Caki2 (cell line): ENCODE measurements at regions not wholly inside any gene's neighbourhood (a gene's known extent, or its start where the extent isn't known, plus 50 kb on each side); places are given as distances from the start of the nearest gene placed in this dataset.
"Not testable (repeated sequence)": the region's sequence is repeated elsewhere in the genome, so short reads cannot be mapped to it uniquely, and the experiment has no call there.

Source experiments
- DNase-seq: peaks from one replicate; pipeline ENCODE4 v3.0.0-alpha.2; 2015; ENCODE audit warnings: low read depth
- in situ Hi-C: cut with HindIII; loops from 2 replicates; pipeline ENCODE4 v1.10.0; 2016; ENCODE audit warnings: low sequenced_read_pairs, low pct_unique_long_range_greater_than_20kb, mixed read lengths

DNA sequence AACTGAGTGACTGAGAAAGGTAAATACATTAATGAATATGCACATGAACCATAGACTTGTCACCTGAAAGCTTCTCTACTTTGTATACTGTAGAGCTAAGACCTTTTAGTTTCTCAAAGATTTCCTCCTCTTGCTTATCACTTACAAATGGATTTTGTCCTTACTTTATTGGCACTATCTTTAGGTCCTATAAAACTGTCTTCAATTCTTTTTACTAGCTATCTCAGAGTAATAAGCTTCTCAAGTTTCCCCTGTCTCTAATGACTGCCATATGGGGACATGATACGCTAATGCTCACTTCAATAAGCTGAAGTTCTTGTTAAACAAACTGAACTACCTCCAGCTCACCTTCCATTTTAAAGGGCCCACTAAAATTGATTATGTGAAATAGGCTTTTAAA is 468.2 kb upstream of the CCDC196 start:
- no peak for DNase-seq
- in situ Hi-C loops: no loop called here

DNA sequence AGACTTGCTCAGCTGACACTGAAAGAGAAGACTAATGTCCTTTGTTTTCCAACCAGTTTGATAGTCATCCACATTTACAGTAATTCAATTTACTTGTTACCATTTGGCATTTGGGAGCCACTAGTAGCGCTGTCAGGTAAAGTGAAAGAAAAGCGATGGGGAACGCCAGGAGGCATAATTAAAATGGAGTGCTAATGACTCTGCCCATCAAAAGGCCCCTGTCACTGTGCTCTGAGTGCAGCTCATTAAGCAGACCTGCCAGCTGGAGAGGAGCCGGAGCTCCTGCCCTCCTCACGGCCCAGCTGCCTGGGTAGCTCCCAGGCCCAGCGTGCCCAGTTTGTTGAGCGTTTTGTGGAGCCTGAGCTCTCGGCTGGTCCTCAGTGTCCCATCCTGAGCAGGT is 463.6 kb upstream of the CCDC196 start:
- in situ Hi-C loops: no loop called here
- no peak for DNase-seq

DNA sequence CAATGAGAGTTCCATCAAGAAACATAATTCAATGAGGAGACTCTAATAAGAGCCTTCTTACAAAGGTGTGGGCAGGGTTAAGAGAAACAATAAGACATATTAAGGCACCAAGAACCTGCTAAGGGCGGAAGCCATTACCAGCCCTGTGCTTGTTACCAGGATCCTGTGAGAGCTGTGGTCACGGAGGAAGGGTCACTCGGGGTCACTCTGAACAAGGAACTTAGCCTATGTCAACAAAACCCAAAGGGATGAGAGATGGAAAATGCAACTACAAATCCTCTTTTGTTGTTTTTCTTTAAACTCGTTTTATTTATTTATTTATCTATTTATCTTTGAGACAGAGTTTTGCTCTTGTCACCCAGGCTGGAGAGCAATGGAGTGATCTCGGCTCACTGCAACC is 460.4 kb upstream of the CCDC196 start:
- DNase-seq: no peak
- in situ Hi-C loops: no loop called here

DNA sequence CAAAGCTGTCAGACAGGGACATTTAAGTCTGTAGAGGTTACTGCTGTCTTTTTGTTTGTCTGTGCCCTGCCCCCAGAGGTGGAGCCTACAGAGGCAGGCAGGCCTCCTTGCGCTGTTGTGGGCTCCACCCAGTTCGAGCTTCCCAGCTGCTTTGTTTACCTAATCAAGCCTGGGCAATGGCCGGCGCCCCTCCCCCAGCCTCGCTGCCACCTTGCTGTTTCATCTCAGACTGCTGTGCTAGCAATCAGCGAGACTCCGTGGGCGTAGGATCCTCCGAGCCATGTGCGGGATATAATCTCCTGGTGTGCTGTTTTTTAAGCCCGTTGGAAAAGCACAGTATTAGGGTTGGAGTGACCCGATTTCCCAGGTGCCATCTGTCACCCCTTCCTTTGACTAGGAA is 454.2 kb upstream of the CCDC196 start:
- DNase-seq, in situ Hi-C loops: not testable (repeated sequence)

DNA sequence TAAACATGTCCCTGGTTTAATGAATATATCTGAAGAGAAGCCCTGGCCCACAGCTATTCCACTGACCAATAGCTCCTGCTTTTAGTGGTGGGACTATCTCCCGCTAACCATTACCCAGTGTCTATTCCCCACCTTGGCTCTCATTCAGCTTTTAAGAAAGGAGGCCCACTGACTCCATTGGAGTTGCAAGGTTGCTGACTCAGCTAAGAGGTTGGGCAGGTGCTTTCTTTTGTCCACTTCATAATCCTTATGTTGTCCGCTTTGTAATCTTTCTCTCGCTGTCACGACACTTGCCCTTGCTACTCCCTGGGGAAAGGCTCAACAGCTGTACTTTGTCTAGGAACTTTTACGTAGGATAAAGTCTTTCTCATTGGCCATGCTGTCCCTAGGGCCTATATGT is 453.4 kb upstream of the CCDC196 start:
- in situ Hi-C loops: no loop called here
- no peak for DNase-seq

DNA sequence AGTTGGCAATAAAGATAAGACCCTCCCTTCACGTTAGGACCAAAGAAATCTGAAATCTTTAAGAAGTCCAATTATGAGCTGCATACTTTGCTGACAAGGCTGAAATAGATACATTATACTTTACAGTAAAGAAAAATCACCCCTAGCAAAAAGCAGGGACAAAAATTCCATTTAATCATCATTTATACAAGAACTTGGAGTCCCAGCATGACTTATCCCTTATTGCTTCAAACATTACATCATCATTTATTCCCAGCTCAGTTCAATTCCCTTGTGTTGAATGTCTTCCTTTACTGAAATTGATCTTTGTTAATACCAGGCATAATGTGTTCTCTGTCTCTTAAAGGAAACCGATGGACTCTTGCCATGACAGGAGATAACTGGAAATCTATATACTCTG is 449.6 kb upstream of the CCDC196 start:
- DNase-seq: no peak
- in situ Hi-C loops: no loop called here

DNA sequence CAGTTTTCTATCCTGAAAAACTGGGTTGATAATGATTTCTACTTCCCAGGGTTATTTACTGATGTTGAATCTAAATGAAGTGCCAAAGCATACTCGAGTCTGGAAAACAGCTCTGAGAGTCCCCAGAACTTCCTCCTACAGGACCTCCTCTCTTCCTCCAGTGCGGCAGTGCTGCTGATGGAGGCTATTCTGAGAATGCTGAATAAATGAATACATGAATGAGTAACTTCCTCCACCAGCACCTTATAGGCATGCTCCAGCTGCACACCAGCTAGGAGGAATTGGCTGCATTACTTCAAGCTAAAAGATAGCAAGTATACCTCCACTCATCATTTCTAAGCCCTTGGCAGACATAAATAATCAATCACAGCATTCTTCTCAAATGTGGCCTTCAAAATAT is 448.8 kb upstream of the CCDC196 start:
- DNase-seq: no peak
- in situ Hi-C loops: no loop called here

DNA sequence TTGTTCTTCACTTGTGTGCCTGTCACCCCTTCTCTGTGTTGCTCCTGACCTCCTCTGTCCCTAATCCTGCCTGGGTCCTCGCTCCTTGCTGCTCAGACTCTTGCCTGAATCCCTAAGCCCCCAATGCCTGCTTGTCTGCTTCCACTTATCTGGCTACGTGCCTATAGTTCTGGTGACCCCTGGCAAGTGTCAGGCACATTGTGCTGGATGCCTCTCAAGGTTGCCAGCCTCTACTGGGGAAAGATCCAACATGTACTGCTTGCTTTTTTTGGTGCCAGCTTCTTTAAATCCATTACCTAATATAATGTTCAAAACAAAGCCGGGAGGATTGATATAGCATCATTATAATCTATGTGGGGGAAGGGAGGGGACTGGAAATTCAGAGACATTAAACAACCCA is 448.0 kb upstream of the CCDC196 start:
- no peak for DNase-seq
- in situ Hi-C loops: no loop called here

DNA sequence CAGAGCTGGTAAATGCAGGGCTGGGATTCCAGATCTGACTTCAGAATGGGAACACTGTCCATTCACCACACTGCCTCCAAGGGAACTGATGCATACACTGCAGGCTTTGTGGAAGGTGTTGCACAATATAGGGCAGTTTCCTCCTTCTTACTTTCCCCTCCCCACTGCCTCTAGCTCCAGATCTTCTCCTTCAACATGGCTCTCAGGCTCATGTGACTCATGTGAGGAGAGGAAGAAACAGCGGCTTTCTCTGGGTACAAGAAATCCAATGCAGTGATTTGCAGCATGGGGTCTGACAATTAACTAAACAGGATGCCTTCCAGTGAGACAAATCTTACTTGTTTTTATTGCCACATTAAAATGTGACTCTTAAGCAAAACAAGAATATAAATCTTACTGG is 447.6 kb upstream of the CCDC196 start:
- in situ Hi-C loops: no loop called here

DNA sequence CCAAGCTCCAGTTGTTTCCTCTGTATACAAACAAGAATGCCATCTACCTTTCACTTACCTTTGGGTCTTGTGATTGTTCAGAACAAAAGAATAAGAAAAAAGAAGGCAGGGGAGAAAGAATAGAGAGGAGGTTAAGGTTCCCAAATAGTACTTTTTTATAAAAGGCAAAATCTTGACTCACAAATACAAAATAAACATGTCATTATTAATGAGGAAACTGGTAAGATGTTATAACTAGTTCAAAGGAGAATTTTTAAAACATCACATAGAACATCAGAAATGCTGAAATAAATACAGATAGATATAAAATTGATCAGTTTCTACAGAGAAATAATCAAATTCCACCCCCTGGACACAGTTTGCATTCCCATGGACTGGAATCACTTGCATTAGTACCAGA is 446.7 kb upstream of the CCDC196 start:
- in situ Hi-C loops: no loop called here

More for the DNA sequence above, 447.6 kb upstream of the CCDC196 start:
- DNase-seq: no peak

DNA sequence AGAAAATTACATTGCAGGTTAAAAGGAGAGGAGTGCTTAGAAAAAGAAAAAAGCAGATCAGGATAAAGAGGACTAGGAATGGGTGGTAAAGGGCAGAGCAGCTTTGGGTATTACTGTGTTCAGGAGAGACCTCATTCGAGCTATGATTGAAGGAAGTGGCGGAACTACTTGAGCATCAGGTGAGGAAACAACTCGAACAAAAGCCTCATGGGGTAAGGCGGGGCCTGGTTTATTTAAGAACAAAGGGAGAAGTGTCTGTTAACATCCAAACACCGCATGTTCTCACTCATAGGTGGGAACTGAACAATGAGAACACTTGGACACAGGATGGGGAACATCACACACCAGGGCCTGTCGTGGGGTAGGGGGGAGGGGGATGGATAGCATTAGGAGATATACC is 444.6 kb upstream of the CCDC196 start:
- DNase-seq: no peak
- in situ Hi-C loops: no loop called here

More for the DNA sequence above, 446.7 kb upstream of the CCDC196 start:
- no peak for DNase-seq

DNA sequence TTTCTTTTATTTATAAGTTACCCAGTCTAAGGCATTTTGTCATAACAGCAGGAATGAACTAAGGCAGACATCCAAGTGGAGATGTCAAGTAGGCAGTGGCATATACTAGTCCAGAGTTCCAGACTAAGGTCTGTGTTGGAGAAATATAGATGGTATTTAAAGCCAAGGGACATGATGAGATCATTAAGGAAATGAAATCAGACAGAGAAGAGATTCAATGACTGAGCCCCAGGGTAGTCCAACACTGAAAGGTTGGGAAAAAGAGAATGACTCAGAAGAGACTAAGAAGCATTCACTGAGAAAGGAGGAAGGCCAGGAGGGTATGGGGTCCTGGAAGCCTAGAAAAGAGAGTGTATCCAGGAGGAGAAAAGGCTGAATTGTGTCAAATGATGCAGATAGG is 442.2 kb upstream of the CCDC196 start:
- DNase-seq: no peak
- in situ Hi-C loops: no loop called here

DNA sequence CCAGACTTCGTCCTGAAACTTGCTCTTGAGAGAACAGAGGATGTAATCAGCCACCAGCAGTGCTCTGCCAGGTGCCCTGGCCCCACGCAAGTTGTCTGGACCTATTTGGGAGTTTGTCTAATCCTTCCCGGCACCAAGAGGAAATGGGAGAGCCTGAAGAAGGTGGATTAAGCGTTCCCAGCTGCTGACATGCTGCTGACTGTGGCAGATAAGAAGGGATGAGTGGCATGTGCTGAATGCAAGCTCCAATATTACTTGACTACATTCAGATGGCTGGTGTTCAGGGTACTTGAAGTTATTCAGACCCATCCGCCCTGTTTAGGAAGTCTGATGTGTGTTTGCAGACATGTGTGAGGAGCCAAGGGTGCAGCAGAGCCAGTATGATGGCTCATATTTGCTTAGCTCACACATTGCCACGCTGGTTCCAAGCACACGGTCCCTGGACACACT is 440.6 kb upstream of the CCDC196 start:
- in situ Hi-C loops: no loop called here
- DNase-seq: no peak

DNA sequence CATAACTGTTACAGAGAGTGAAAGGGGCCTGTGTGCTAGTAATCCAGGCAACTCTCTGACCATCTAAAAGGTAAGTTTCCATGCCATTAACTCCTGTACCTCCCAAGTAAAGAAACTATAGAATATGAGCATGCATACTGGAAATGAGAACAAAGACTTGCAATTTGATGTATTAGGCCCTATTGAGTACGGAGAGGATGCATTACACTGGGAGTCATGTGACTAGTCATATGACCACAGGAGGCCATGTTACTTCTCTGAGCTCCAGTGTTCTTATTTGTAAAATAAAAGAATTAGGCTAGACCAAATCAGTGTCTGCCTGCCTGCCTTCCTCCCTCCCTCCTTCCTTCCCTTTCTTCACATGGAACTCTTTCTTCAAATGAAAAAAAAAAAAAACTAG is 440.1 kb upstream of the CCDC196 start:
- in situ Hi-C loops: no loop called here
- DNase-seq: no peak

DNA sequence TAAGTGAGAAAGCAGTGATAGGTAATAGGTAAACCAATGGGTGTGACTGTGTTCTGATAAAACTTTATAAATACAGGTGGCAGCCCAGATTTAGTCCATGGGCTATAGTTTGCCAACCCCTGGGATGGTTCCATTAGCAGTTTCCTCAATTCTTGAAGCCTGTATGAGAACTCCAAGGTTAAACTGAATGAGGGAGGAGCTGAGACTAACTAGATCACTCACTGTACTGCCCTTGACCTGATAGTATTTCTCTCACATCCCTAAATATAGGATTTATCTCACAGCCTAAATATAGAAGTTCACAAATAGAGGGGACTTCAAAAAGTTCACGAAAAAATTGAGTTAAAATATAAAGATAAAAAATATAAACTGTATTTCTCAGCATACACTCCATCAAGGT is 439.6 kb upstream of the CCDC196 start:
- no peak for DNase-seq
- in situ Hi-C loops: no loop called here

DNA sequence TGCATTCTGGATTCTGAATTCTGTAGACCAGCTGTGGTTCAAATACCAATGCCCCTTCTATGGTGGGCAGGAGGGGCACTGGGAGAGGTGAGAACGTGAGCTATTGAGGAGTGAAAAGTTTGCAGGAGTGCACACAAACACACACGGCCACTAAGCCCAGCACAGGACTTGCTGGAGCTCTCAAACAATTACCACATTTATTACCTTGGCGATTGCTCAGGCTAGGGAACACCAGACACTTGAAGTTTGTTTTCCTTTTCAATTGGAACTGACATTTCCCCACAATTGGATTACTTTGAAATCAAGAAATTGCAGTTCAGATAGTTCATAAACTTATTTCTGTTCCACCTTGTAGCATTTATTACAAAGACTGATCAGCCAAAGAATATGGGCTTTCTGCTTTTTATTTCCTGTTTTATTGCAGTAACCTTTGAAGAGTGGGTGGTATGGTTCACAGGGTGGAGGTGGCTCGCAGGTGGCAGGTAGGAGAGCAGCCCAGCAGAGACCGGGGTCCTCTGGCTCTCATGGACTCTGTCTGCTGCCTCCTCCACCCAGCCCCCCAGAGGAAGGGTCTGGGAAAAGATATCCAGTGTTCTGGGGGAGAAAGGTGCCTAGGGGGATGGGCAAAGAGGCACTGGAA is 429.8 kb upstream of the CCDC196 start:
- DNase-seq: no peak
- in situ Hi-C loops: no loop called here

DNA sequence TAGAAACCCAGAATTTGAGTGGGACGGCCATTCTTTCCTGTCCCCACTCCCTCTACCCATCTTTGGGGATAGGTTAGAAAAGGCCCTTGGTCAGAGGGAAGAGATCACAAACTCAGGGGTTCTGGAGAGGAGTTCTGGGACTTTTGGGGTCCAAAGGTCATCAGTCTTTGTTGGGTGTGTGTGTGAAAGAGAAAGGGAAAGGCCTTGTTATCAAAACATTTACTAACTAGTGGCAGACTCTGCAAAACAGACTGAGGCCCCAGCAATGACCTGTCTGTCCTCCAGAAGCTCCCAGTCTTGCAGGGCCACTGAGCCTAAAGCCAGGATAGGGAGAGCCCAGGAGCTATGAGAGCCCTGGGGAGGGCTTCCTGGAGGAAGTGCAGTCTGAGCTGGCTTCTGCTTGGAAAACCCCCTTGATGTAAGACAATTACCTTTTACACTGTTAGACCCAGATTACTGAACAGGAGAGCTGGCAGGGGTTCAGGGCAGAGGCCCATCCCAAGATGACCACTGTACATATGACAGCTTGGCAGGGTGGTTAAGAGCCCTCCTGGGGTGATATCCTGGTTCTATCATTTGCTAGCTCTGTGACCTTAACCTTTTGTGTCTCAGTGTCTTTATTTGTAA is 429.1 kb upstream of the CCDC196 start:
- no peak for DNase-seq
- in situ Hi-C loops: no loop called here

DNA sequence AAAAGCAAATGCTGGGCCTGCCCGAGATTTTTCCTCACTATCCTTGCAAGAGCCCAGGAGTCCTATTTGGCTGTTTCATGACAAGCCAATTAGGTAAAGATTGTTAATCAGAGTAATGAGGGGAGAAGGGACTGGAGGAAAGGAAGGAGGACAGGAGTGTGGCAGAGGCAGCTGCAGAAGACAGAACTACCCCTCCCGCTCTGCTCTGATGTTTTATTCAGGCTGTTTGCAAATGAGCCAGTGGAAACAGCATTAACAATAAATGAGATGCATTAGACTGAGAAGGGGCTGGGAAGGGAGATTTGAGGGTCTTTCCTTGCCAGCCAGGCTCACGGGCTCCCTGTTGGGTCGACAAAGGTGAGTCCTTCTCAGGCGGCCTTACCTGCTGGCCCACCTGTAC is 421.0 kb upstream of the CCDC196 start:
- in situ Hi-C loops: no loop called here
- DNase-seq: no peak

DNA sequence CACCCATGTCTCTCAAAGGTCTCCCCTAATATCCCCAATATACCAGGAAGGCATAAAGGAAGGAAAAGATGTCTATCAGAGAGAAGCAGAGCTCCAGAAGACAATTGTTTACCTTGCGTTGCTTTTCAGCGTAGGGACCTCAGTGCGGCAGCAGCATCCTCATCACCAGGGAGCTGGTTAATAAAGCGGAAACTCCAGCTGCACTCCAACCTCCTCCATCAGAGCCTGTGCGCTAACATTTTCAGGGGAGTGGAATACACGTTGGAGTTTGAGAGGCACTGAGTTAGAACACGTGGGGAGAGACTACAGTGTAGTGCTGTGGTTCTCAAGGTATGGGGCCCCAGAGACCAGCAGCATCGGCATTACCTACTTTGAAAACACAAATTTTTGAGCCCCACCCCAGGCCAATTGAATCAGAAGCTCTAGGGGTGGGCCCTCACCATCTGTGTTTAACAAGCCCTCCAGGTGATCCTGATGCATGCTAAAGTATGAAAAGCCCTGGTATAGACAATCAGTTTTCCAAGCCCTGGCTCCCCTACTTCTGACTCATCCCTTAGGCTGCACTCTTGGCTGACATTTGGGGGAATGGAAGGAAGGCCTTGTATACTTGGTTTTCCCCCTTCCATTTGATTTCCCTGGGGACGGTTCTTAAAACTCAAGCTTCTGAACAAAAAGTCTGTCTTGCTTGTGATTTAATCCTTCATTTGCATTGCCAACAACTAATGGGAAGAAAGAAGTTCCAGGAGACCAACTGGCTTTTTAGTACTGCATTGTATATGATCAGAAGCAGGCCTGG is 419.0 kb upstream of the CCDC196 start:
- in situ Hi-C loops: no loop called here
- DNase-seq: no peak

DNA sequence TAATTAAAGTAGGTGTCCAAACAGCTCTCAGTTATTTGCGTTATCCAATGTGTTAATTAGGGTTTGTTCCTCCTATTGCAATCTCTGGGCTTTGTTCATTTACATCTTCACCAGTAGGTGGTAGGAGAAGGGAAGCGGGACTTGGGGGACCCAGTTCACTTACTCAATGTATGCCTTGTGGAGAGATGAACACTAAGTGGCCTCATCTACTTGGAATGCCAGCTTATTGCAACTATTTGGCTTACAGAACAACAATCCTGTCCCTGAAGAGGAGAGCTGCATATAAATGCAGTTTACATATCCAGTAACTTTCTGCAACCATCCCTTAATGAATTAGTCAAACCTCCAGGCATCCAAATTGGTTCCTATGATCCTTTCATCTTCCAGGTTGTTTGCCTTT is 417.1 kb upstream of the CCDC196 start:
- DNase-seq: no peak

More for the DNA sequence above, 417.1 kb upstream of the CCDC196 start:
- in situ Hi-C loops: no loop called here
